Panc1 (cell line): ENCODE measurements at regions not wholly inside any gene's neighbourhood (a gene's known extent, or its start where the extent isn't known, plus 50 kb on each side); places are given as distances from the start of the nearest gene placed in this dataset.

Source experiments
- ATAC-seq: fragments of 200-7000 bp; cut with Tn5 transposase; 2 replicates; pipeline ENCODE4 v1.9.1; 2020; ENCODE audit warnings: mild to moderate bottlenecking, moderate library complexity
- BruUV-seq: library from RNA; stranded (reverse); fragments of 400-500 nt; replicated peaks from 2 replicates; lab custom pipeline; 2021; lab: Mats Ljungman, UMichigan
- CTCF ChIA-PET: fragments of 300-600 bp; sonication (Branson Sonifier 250); formaldehyde crosslinking; loops from one replicate; lab custom pipeline; 2022; ENCODE audit warnings: antibody characterized with exemption; lab: Charles Lee
- POLR2A ChIA-PET: fragments of 300-600 bp; sonication (Branson Sonifier 250); formaldehyde crosslinking; loops from one replicate; lab custom pipeline; 2022; ENCODE audit warnings: antibody characterized with exemption; lab: Charles Lee
- DNase-seq: peaks from one replicate; pipeline ENCODE4 v3.0.0-alpha.2; 2010; ENCODE audit warnings: low read depth, low spot score
- H3K27ac ChIP-seq: 2 replicates; pipeline ENCODE4 v1.5.1; 2011; ENCODE audit warnings: mild to moderate bottlenecking, low read length, inconsistent platforms
- H3K27me3 ChIP-seq: fragments of 200-500 bp; sonication (Bioruptor generic); 2 replicates; pipeline ENCODE4 v1.6.0; 2014; ENCODE audit warnings: low read length, inconsistent platforms; ENCODE audit not compliant: control insufficient read depth, insufficient read depth
- H3K36me3 ChIP-seq: fragments of 200-500 bp; sonication (Bioruptor generic); 2 replicates; pipeline ENCODE4 v1.5.1; 2014; ENCODE audit warnings: inconsistent platforms, mild to moderate bottlenecking, low read length, moderate library complexity; ENCODE audit not compliant: control insufficient read depth, insufficient read depth
- H3K4me1 ChIP-seq: 2 replicates; pipeline ENCODE4 v1.5.1; 2011; ENCODE audit warnings: inconsistent platforms, mild to moderate bottlenecking, low read length, moderate library complexity; ENCODE audit not compliant: control insufficient read depth, insufficient read depth
- H3K4me3 ChIP-seq, 2 experiments: 2 replicates each; pipeline ENCODE4 v1.5.1; 2011 to 2012; ENCODE audit warnings: low read depth in 2 of 2, low read length in 2 of 2, mild to moderate bottlenecking in 2 of 2, inconsistent platforms in 1 of 2, moderate library complexity in 1 of 2
- H3K9me3 ChIP-seq: fragments of 200-500 bp; sonication (Bioruptor generic); 2 replicates; pipeline ENCODE4 v1.5.1; 2014; ENCODE audit warnings: low read depth, mild to moderate bottlenecking, inconsistent platforms, low read length, moderate library complexity; ENCODE audit not compliant: control insufficient read depth, insufficient read depth
- CTCF ChIP-seq: fragments of 450-650 bp; IDR thresholded peaks from 2 replicates; pipeline ENCODE4 v1.5.1; 2017; ENCODE audit warnings: mild to moderate bottlenecking
- POLR2AphosphoS5 ChIP-seq: IDR thresholded peaks from 2 replicates; pipeline ENCODE4 v1.6.1; 2012; ENCODE audit warnings: mild to moderate bottlenecking, low read depth, low read length, moderate library complexity
- REST ChIP-seq, 2 experiments: IDR thresholded peaks; 2 replicates each; pipeline ENCODE4 v1.6.1; 2011 to 2012; ENCODE audit warnings: low read depth in 2 of 2, control low read depth in 1 of 2, low read length in 1 of 2, mild to moderate bottlenecking in 1 of 2, moderate library complexity in 1 of 2; ENCODE audit not compliant: insufficient read depth in 1 of 2
- SIN3A ChIP-seq: IDR thresholded peaks from 2 replicates; pipeline ENCODE4 v1.6.1; 2012; ENCODE audit warnings: low read depth, mild to moderate bottlenecking, low read length, moderate library complexity, borderline replicate concordance; ENCODE audit not compliant: insufficient read depth
- TCF7L2 ChIP-seq: IDR thresholded peaks from 2 replicates; pipeline ENCODE4 v1.6.1; 2011; ENCODE audit warnings: mild to moderate bottlenecking, low read depth, low read length, inconsistent platforms
- in situ Hi-C: cut with HindIII; loops from 2 replicates; pipeline ENCODE4 v1.10.0; 2016; ENCODE audit warnings: low sequenced_read_pairs, low pct_unique_long_range_greater_than_20kb
- intact Hi-C: fragments of 100-400 bp; cut with micrococcal nuclease; formaldehyde crosslinking; loops from one replicate; pipeline ENCODE4 v1.10.0; 2022; ENCODE audit not compliant: unreplicated experiment

GRCh38 chr9:12956805-12957204 lies 182.0 kb downstream of the LURAP1L start:
- DNase-seq (no peak), ATAC-seq (no peak)
- Histone ChIP-seq H3K9me3 (no peaks in the 10 kb centered on the region), H3K27me3 (no peaks in the 10 kb centered on the region), H3K36me3 (no peaks in the 10 kb centered on the region), H3K4me3 (no peak overlapping the region), H3K4me1 (no peaks in the 10 kb centered on the region), H3K27ac (no peak overlapping the region)
- TF ChIP-seq POLR2AphosphoS5 = no peak
- no peak for TF ChIP-seq REST (IDR thresholded peaks at IDR 0.05; ENCODE audit: insufficient read depth in 1 of 2, low read depth in 2 of 2, low read length in 1 of 2)
- TF ChIP-seq CTCF = no peak
- no peak for TF ChIP-seq SIN3A
- no peak for TF ChIP-seq TCF7L2
- intact Hi-C loops = no loop called here
- in situ Hi-C loops = no loop called here
- ChIA-PET POLR2A (no interaction called here), CTCF (no interaction called here)
- BruUV-seq = no TSS peak

- no TSS peak for BruUV-seq
- POLR2A ChIA-PET = no interaction called here
- no peak overlapping the region for H3K27ac ChIP-seq
- H3K4me1 ChIP-seq = no peaks in the 10 kb centered on the region
- H3K9me3 ChIP-seq = no peaks in the 10 kb centered on the region
- CTCF ChIA-PET = no interaction called here
- no peaks in the 10 kb centered on the region for H3K27me3 ChIP-seq
- TF ChIP-seq SIN3A (no peak), CTCF (no peak), TCF7L2 (no peak), POLR2AphosphoS5 (no peak), REST (IDR thresholded peaks at IDR 0.05; ENCODE audit: insufficient read depth in 1 of 2, low read depth in 2 of 2, low read length in 1 of 2) (no peak)
- no peak overlapping the region for H3K4me3 ChIP-seq
- in situ Hi-C loops (no loop called here), intact Hi-C loops (no loop called here)
- DNase-seq = no peak
- H3K36me3 ChIP-seq = no peaks in the 10 kb centered on the region
- no peak for ATAC-seq
These were observed 183.5 kb downstream of the LURAP1L start for GRCh38 chr9:12958279-12958678.
